Activated B cell treated with CpG ODN at 0.5 μM for 24 hours (primary cell): ENCODE measurements at regions not wholly inside any gene's neighbourhood (a gene's known extent, or its start where the extent isn't known, plus 50 kb on each side); places are given as distances from the start of the nearest gene placed in this dataset.

ENCODE experiments used
- ATAC-seq: fragments of 200-7000 bp; cut with Tn5 transposase; one replicate; pipeline ENCODE4 v1.10.0; 2021; ENCODE audit warnings: low read depth, mild to moderate bottlenecking, moderate library complexity
- CTCF ChIA-PET: fragments of 350-600 bp; sonication (Branson Sonifier 250); formaldehyde crosslinking; loops from one replicate; lab custom pipeline; 2021; ENCODE audit warnings: antibody characterized with exemption; lab: Charles Lee
- POLR2A ChIA-PET: fragments of 350-600 bp; sonication (Branson Sonifier 250); formaldehyde crosslinking; loops from one replicate; lab custom pipeline; 2021; ENCODE audit warnings: antibody characterized with exemption; lab: Charles Lee
- DNase-seq: peaks from one replicate; pipeline ENCODE4 v3.0.0; 2022
- H3K27ac Mint-ChIP-seq: one replicate; pipeline ENCODE4 v1.8.0; 2020; ENCODE audit warnings: mixed read lengths
- H3K27me3 Mint-ChIP-seq: one replicate; pipeline ENCODE4 v1.8.0; 2021; ENCODE audit warnings: mixed read lengths
- H3K36me3 Mint-ChIP-seq: one replicate; pipeline ENCODE4 v1.8.0; 2021; ENCODE audit warnings: low read depth, mixed read lengths
- H3K4me1 Mint-ChIP-seq: one replicate; pipeline ENCODE4 v1.8.0; 2021; ENCODE audit warnings: mixed read lengths
- H3K4me3 Mint-ChIP-seq: one replicate; pipeline ENCODE4 v1.8.0; 2020; ENCODE audit warnings: mild to moderate bottlenecking, mixed read lengths
- H3K9me3 Mint-ChIP-seq: one replicate; pipeline ENCODE4 v1.8.0; 2020; ENCODE audit warnings: mixed read lengths
- intact Hi-C: fragments of 100-400 bp; cut with micrococcal nuclease; formaldehyde crosslinking; loops from one replicate; pipeline ENCODE4 v1.15.1; 2024
- TF ChIP-seq, protein P1 (sequence below): fragments of 200-600 bp; IDR thresholded peaks from one replicate; pipeline ENCODE4 v1.8.0; 2022; ENCODE audit warnings: antibody characterized with exemption, mild to moderate bottlenecking

DNA sequence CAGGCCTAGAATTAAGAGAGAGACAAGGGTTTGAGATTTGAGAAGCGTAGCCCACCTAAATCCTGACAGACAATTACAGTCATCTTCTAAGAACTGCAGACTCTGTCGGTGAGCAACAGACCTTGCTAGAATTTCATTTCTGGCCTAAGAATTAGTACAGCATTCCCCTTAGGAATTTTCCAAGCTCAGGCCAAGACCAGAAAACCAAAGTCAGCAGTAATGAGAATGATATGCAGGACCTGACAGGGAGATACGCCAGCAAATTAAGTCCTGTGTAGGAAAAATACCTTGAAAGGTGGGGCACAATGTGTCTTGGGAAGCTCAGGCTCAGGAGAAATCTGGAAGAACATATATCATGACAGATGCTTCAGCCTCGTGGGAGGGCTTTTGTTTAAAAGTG is 52.7 kb upstream of the HERPUD2 start:
- H3K4me1 Mint-ChIP-seq: no peaks in the 10 kb centered on the region
- TF ChIP-seq, protein P1, sequence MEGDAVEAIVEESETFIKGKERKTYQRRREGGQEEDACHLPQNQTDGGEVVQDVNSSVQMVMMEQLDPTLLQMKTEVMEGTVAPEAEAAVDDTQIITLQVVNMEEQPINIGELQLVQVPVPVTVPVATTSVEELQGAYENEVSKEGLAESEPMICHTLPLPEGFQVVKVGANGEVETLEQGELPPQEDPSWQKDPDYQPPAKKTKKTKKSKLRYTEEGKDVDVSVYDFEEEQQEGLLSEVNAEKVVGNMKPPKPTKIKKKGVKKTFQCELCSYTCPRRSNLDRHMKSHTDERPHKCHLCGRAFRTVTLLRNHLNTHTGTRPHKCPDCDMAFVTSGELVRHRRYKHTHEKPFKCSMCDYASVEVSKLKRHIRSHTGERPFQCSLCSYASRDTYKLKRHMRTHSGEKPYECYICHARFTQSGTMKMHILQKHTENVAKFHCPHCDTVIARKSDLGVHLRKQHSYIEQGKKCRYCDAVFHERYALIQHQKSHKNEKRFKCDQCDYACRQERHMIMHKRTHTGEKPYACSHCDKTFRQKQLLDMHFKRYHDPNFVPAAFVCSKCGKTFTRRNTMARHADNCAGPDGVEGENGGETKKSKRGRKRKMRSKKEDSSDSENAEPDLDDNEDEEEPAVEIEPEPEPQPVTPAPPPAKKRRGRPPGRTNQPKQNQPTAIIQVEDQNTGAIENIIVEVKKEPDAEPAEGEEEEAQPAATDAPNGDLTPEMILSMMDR: no peak
- no peak for ATAC-seq

DNA sequence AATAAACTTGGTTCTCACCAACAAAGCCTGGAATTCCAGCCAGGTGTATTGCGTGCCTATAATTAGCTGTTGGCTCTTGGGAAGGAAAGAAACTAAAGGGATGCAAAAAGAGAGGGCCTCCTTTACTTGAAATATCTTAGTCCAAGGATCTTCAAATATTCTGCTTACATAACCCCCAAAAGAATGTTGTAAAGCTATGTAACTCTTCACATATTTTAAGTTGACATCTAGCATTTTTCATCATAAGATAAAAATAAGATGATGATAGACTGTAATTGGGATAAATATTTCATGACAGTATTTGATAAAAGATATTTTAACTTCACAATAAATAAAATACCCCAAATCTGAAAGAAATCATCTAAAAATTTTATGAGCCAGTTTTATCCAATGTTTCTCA is 52.5 kb upstream of the SEPTIN7 start:
- Mint-ChIP-seq H3K27me3 (no peaks in the 10 kb centered on the region), H3K36me3 (no peaks in the 10 kb centered on the region), H3K4me1 (no peaks in the 10 kb centered on the region), H3K27ac (no peak overlapping the region), H3K4me3 (no peak overlapping the region), H3K9me3 (no peaks in the 10 kb centered on the region)
- intact Hi-C loops: loop anchor here (5.0 kb wide), 1 partner anchor 44 kb away; no protein-coding TSS in a partner anchor
- ChIA-PET POLR2A (interaction anchor here (0.6 kb wide), 1 partner anchor 34 kb away, joined by 7 read pairs; no protein-coding TSS in a partner anchor), CTCF (no interaction called here)
- no peak for ATAC-seq
- no peak for DNase-seq
- TF ChIP-seq, protein P1: no peak

More for the DNA sequence above, 52.7 kb upstream of the HERPUD2 start:
- Mint-ChIP-seq H3K36me3 (no peaks in the 10 kb centered on the region), H3K9me3 (no peaks in the 10 kb centered on the region), H3K4me3 (no peak overlapping the region), H3K27ac (no peak overlapping the region), H3K27me3 (no peaks in the 10 kb centered on the region)
- intact Hi-C loops: loop anchor here (5.0 kb wide), 1 partner anchor 45 kb away; no protein-coding TSS in a partner anchor
- ChIA-PET CTCF (no interaction called here), POLR2A (no interaction called here)
- no peak for DNase-seq

DNA sequence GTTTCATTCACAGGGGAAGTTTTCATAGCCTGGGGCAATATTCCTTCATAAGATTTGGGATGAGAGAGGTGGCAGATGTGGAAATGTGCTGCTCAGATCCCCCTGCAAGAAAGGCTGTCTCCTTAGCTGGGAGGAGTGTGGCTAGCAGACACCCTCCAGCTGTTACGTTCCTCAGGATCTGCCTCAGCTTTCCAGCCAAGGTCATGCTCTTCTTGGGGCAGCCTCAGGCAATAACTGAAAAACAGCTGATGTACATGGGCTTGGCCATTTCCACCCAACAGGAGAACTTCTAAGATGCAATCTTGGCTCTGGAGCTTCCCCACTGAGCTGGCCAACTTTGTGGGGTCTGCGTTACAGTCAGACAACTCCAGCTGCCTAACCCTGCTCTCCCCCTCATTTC is 51.3 kb upstream of the SEPTIN7 start:
- no peak overlapping the region for H3K27ac Mint-ChIP-seq
- H3K36me3 Mint-ChIP-seq: no peaks in the 10 kb centered on the region
- no peaks in the 10 kb centered on the region for H3K4me1 Mint-ChIP-seq
- DNase-seq (no peak), ATAC-seq (no peak)
- no peak overlapping the region for H3K4me3 Mint-ChIP-seq
- intact Hi-C loops: loop anchor here (5.0 kb wide), 1 partner anchor 43 kb away; no protein-coding TSS in a partner anchor
- TF ChIP-seq, protein P1: no peak
- ChIA-PET POLR2A (no interaction called here), CTCF (no interaction called here)
- H3K27me3 Mint-ChIP-seq: no peaks in the 10 kb centered on the region
- H3K9me3 Mint-ChIP-seq: no peaks in the 10 kb centered on the region
